HUDEP-2 (cell line): ENCODE measurements at regions not wholly inside any gene's neighbourhood (a gene's known extent, or its start where the extent isn't known, plus 50 kb on each side); places are given as distances from the start of the nearest gene placed in this dataset.
"Not testable (repeated sequence)": the region's sequence is repeated elsewhere in the genome, so short reads cannot be mapped to it uniquely, and the experiment has no call there.

Experiments used
- DNase-seq, 76 experiments: peaks; one replicate each; lab custom pipeline; 2025; ENCODE audit not compliant: unreplicated experiment in 76 of 76; lab: John Stamatoyannopoulos, UW

GRCh38 chr2:139742216-139743172 lies 962.3 kb upstream of the NXPH2 start:
- DNase-seq: no peak

- no peak for DNase-seq
Observed at GRCh38 chr2:139737659-139738058, 957.5 kb upstream of the NXPH2 start.

DNA sequence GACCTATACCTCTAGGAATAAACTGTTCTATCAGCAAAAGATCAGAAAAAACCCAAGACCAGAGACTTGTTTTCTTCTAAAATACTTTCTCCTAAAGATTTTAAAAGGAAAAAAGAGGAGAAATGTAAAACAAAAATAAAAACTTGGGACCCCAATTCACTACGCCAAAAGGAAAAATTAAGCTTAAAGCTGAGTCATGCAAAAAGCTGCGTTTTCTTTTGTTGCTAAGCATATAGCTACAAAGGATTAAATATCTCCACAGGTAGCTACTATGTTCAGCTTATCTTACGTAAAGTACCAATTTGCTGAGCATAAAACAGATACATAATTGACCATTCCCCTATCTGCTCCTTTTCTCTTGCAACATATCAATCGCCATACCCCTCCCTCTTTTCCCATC lies 950.0 kb upstream of the NXPH2 start:
- DNase-seq: no peak

DNA sequence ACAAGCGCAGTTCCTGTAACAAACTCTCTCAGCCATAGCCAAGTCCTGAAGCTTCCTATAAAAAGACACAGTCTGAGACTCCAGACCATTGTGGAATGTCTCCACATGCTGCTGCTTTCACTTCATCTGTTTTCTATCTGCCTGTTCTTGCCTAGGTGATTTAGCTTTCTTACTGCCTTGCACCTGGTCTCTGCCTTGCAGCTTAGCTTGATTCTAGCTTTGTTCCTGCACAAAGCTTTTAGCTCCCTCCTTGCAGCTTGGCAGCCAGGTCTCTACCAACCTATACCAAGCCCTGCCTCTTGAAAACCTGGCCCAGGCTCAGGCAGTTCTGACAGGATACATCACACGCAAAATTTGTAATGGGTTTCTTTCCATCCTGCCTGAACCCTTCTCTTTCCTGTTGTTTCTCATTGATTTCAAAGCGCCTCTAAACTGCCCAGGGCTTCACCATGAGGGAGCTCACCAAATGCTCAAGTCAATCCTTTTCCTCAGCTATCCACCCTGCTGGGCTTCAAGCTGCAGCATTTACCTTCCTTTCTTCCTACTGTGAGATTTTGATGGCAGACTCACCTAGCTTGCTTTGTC lies 941.3 kb upstream of the NXPH2 start:
- no peak for DNase-seq

DNA sequence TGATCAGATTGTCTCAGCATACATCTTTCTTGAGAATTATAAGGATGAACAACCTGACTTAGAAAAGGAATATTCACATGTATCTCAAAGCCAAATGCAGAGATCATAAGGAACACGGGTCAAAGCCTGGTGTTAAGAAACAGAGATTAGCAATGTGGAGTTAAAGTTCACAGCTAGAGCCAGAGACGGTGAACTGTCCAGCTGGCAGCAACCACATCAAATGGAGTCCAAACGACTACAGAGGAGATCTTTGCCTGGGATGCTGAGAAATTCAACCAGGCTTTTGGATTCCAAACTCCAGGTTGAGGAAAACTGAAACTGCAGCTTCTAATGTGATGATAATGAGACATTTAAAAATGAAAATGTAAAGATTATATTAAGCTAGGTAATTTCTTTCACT lies 939.9 kb upstream of the NXPH2 start:
- no peak for DNase-seq

GRCh38 chr2:139704606-139705005 lies 924.4 kb upstream of the NXPH2 start:
- no peak for DNase-seq

DNA sequence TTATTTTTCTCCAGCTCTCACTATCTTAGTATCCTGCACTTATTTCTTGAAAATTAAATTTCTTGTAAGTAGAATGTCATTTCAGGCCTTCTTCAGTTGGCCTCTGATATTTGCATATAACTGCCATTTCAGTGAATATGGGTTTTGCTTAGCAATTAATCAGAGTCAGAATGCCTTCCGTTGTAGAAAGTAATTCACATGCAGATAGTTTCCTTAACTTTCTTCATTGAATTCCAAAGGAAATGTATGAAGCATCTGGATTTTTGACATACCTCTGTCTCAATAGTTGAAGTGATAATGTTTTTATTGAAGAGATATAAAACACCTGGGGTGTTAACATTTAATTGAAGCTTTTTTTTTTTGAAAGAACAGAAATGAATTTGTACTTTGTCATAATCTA lies 914.1 kb upstream of the NXPH2 start:
- no peak for DNase-seq

DNA sequence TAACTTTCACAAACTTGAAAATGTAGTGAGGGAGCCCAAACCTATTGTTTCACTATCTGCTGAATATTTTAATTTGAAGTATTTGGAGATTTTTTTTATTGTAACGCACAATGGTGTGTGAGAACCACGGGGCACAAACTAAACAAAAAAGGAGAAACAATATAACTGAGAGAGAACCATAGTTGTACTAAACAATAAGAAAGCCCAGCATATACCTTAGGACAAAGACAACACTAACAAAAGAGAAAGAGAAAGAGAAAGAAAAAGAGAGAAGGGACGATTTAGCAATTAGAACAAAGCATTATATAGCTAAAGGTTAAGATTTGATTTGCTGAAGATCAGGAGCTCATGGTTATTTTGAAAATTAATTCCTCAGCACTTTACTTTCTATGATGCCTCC lies 906.0 kb upstream of the NXPH2 start:
- no peak for DNase-seq

GRCh38 chr2:139685090-139685983 lies 905.1 kb upstream of the NXPH2 start:
- no peak for DNase-seq

DNA sequence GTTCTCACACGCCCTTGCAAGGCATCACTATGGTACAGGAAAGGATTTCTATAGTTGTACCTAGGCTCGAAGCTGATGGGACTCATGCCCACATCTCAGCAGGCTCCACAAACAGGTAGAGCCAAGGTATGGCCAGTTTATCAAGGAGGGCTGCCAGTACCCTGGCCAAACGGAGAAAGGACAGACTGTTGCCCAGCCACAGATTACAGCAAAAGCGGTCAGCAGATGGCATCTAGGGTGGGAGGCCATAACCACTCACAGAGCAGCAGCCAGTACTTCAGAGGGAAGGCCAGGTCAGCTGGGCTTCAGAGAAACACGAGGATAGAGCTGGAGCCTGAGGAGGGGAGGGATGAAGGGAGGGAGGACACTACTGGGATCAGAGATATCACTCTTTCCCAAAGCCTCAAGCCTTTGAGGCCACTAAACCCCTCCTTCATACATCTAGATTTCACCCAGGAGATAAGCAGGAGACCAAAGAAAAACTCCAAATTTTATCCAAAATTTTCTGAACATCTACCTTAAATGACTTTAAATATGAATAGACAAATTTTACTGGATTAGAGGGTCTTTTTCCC lies 904.2 kb upstream of the NXPH2 start:
- no peak for DNase-seq

DNA sequence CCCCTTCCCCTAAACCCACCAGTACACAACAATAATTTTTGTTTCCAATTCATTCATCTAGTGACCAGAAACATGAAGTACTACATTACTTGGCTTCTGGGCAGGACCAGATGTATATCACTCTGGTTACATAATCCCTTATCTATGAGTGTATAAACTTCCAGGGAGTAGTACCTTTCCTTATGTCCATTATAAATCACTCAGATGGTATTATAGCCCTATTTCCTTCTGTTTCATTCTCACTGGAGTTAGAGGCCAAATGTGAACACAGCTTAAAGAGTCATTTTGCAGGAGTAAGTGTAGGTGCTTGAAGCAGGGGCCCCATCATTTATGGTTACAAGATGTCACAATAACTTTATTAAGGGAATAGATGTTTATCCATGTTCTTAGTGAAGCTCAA lies 894.4 kb upstream of the NXPH2 start:
- no peak for DNase-seq

- DNase-seq: not testable (repeated sequence)
Observed at GRCh38 chr2:139673447-139673846, 893.3 kb upstream of the NXPH2 start.

DNA sequence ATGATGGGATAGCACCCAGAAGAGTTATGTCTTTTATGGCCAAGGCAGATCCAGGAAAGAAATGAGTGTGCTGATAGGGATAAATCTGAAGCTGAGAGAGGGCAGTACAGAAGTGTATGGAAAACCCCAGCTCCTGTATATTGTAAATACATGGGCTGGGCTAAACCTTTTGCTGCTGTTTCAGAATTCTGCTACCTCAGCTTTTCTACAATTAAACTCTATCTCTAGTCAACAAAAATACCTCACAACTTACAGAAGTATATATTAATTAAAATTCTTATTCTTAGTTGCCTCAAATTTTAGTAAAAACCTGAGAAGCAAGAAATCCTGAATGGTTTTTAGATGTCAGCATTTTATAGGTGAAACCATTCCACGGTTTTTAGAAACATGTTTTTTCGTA lies 889.5 kb upstream of the NXPH2 start:
- DNase-seq: no peak

DNA sequence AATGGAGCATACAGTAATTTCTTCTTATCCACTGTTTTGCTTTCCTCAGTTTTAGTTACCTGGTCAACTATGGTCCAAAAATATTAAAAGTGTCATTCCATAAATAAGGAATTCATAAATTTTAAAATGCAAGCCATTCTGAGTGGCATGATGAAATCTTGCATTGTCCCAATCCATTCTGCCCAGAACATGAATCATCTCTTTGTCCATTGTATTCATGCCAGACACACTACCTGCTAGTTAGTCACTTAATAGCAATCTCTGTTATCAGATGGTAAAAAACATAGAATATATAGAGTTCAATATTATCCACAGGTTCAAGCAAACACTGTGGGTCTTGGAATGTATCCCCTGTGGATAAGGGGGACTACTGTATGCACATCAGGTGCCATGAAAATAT lies 872.2 kb upstream of the NXPH2 start:
- no peak for DNase-seq

DNA sequence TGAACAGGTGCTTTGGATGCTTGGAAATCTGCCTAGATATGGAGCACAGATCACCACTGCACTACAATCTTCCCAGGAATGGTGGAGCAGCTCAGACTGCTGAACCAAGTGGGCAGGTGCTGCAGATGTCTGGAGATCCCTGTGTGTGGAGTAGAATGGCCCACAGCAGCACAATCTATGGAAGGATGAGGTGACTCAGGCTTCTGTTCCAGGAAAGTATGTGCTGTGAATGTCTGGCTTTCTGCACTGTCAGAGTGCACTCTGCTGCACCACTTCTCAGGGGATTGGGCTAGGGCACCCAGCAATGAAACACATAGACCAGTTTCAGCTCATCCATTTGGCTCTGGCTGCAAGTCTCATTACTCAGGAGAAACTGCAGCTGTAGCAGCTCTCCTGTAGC lies 865.4 kb upstream of the NXPH2 start:
- no peak for DNase-seq

GRCh38 chr2:139643139-139643538 lies 862.9 kb upstream of the NXPH2 start:
- DNase-seq: no peak

GRCh38 chr2:139631966-139632365 lies 851.8 kb upstream of the NXPH2 start:
- DNase-seq: peak in 2 of 76 experiments; percentile 1 to 2

GRCh38 chr2:139628931-139629330 lies 848.7 kb upstream of the NXPH2 start:
- no peak for DNase-seq

GRCh38 chr2:139626128-139626527 lies 845.9 kb upstream of the NXPH2 start:
- no peak for DNase-seq

GRCh38 chr2:139622691-139623090 lies 842.5 kb upstream of the NXPH2 start:
- DNase-seq: no peak

DNA sequence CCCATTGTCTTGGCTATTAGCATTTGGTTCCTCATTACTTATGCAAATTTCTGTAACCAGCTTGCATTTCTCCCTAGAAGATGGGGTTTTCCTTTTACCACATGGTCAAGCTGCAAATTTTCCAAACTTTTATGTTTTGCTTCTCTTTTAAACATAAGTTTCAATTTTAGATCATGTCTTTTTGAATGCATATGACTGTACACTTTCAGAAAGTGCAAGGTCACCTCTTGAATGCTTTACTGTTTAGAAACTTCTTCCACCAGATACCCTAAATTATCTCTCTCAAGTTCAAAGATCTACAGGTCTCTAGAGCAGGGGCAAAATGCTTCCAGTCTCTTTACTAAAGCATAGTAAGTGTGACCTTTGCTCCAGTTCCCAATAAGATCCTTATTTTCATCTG lies 837.6 kb upstream of the NXPH2 start:
- no peak for DNase-seq
